Activated CD4-positive, alpha-beta memory T cell treated with anti-CD3 and anti-CD28 coated beads for 36 hours (primary cell): ENCODE measurements at regions not wholly inside any gene's neighbourhood (a gene's known extent, or its start where the extent isn't known, plus 50 kb on each side); places are given as distances from the start of the nearest gene placed in this dataset.
"Not testable (repeated sequence)": the region's sequence is repeated elsewhere in the genome, so short reads cannot be mapped to it uniquely, and the experiment has no call there.

Source experiments
- CTCF ChIA-PET: fragments of 350-600 bp; sonication (Branson Sonifier 250); formaldehyde crosslinking; loops from one replicate; lab custom pipeline; 2021; ENCODE audit warnings: antibody characterized with exemption, inconsistent platforms; lab: Charles Lee
- POLR2A ChIA-PET: fragments of 350-600 bp; sonication (Branson Sonifier 250); formaldehyde crosslinking; loops from one replicate; lab custom pipeline; 2021; ENCODE audit warnings: antibody characterized with exemption; lab: Charles Lee
- DNase-seq: peaks from one replicate; pipeline ENCODE4 v3.0.0-alpha.2; 2020
- H3K27ac Mint-ChIP-seq: one replicate; pipeline ENCODE4 v1.8.0; 2021; ENCODE audit warnings: mixed read lengths
- H3K27me3 Mint-ChIP-seq: one replicate; pipeline ENCODE4 v1.8.0; 2021; ENCODE audit warnings: mixed read lengths
- H3K36me3 Mint-ChIP-seq: one replicate; pipeline ENCODE4 v1.8.0; 2021; ENCODE audit warnings: mixed read lengths
- H3K4me1 Mint-ChIP-seq: one replicate; pipeline ENCODE4 v1.8.0; 2021; ENCODE audit warnings: low read depth, mixed read lengths
- H3K4me3 Mint-ChIP-seq: one replicate; pipeline ENCODE4 v1.8.0; 2021; ENCODE audit warnings: mild to moderate bottlenecking, mixed read lengths
- H3K9me3 Mint-ChIP-seq: one replicate; pipeline ENCODE4 v1.8.0; 2021; ENCODE audit warnings: mixed read lengths
- intact Hi-C: fragments of 100-400 bp; cut with micrococcal nuclease; formaldehyde crosslinking; loops from one replicate; pipeline ENCODE4 v1.15.1; 2023

GRCh38 chr10:95137990-95138625, 55.9 kb upstream of the ACSM6 start:
- H3K27me3 Mint-ChIP-seq, H3K9me3 Mint-ChIP-seq, H3K27ac Mint-ChIP-seq, H3K4me3 Mint-ChIP-seq, intact Hi-C loops, H3K4me1 Mint-ChIP-seq, H3K36me3 Mint-ChIP-seq, POLR2A ChIA-PET, CTCF ChIA-PET, DNase-seq: not testable (repeated sequence)

GRCh38 chr10:95134490-95134889, 59.5 kb upstream of the ACSM6 start:
- Mint-ChIP-seq H3K4me1 (no peaks in the 10 kb centered on the region), H3K27ac (no peak overlapping the region), H3K27me3 (peaks cover 1% of the 10 kb centered on the region), H3K9me3 (no peaks in the 10 kb centered on the region), H3K36me3 (no peaks in the 10 kb centered on the region), H3K4me3 (no peak overlapping the region)
- CTCF ChIA-PET = interaction anchor here (1.0 to 1.7 kb wide), 6 partner anchors 14 to 231 kb away, joined by 3 to 30 read pairs (median 4); no protein-coding TSS in a partner anchor
- POLR2A ChIA-PET = no interaction called here
- intact Hi-C loops = loop anchor here (5.0 kb wide), 1 partner anchor 48 kb away; no protein-coding TSS in a partner anchor
- no peak for DNase-seq

- no peak overlapping the region for H3K27ac Mint-ChIP-seq
- no peaks in the 10 kb centered on the region for H3K36me3 Mint-ChIP-seq
- no peaks in the 10 kb centered on the region for H3K4me1 Mint-ChIP-seq
- no peaks in the 10 kb centered on the region for H3K9me3 Mint-ChIP-seq
- H3K27me3 Mint-ChIP-seq = peaks cover 1% of the 10 kb centered on the region
- ChIA-PET CTCF (interaction anchor here (1.4 to 1.7 kb wide), 3 partner anchors 109 to 229 kb away, joined by 7 to 30 read pairs (median 26); no protein-coding TSS in a partner anchor), POLR2A (no interaction called here)
- no peak for DNase-seq
- intact Hi-C loops = loop anchor here (1.0 to 5.0 kb wide), 4 partner anchors 48 to 467 kb away; no protein-coding TSS in a partner anchor
- H3K4me3 Mint-ChIP-seq = no peak overlapping the region
These were observed 60.0 kb upstream of the ACSM6 start for GRCh38 chr10:95133997-95134396.

- CTCF ChIA-PET = interaction anchor here (1.4 to 1.7 kb wide), 3 partner anchors 110 to 230 kb away, joined by 7 to 30 read pairs (median 26); no protein-coding TSS in a partner anchor
- POLR2A ChIA-PET = no interaction called here
- no peak overlapping the region for H3K4me3 Mint-ChIP-seq
- DNase-seq = peak; percentile 81
- H3K9me3 Mint-ChIP-seq = no peaks in the 10 kb centered on the region
- H3K36me3 Mint-ChIP-seq = no peaks in the 10 kb centered on the region
- no peaks in the 10 kb centered on the region for H3K4me1 Mint-ChIP-seq
- H3K27me3 Mint-ChIP-seq = peaks cover 1% of the 10 kb centered on the region
- H3K27ac Mint-ChIP-seq = no peak overlapping the region
- intact Hi-C loops = loop anchor here (1.0 to 5.0 kb wide), 4 partner anchors 49 to 468 kb away; no protein-coding TSS in a partner anchor
These were observed 60.9 kb upstream of the ACSM6 start for GRCh38 chr10:95133016-95133752.

GRCh38 chr10:95130429-95130828, 61.1 kb upstream of the CYP2C8 start:
- H3K36me3 Mint-ChIP-seq, H3K9me3 Mint-ChIP-seq, H3K27me3 Mint-ChIP-seq, H3K4me3 Mint-ChIP-seq, H3K4me1 Mint-ChIP-seq, H3K27ac Mint-ChIP-seq, POLR2A ChIA-PET, DNase-seq: not testable (repeated sequence)
- CTCF ChIA-PET = interaction anchor here (0.8 kb wide), 1 partner anchor 309 kb away, joined by 3 read pairs; no protein-coding TSS in a partner anchor
- intact Hi-C loops = loop anchor here (5.0 kb wide), 1 partner anchor 52 kb away; no protein-coding TSS in a partner anchor

- no peak for DNase-seq
- ChIA-PET POLR2A (no interaction called here), CTCF (interaction anchor here (1.4 kb wide), 1 partner anchor 121 kb away, joined by 3 read pairs; no protein-coding TSS in a partner anchor)
- Mint-ChIP-seq H3K36me3 (no peaks in the 10 kb centered on the region), H3K4me1 (no peaks in the 10 kb centered on the region), H3K9me3 (no peaks in the 10 kb centered on the region), H3K4me3 (no peak overlapping the region), H3K27ac (no peak overlapping the region), H3K27me3 (no peaks in the 10 kb centered on the region)
- intact Hi-C loops = no loop called here
These were observed 56.3 kb upstream of the CYP2C8 start for GRCh38 chr10:95125582-95125981.

GRCh38 chr10:95122736-95123135, 53.4 kb upstream of the CYP2C8 start:
- DNase-seq = no peak
- peaks cover 9% of the 10 kb centered on the region for H3K9me3 Mint-ChIP-seq
- intact Hi-C loops = no loop called here
- no peaks in the 10 kb centered on the region for H3K4me1 Mint-ChIP-seq
- no peak overlapping the region for H3K4me3 Mint-ChIP-seq
- H3K27ac Mint-ChIP-seq = no peak overlapping the region
- CTCF ChIA-PET = no interaction called here
- H3K36me3 Mint-ChIP-seq = no peaks in the 10 kb centered on the region
- POLR2A ChIA-PET = no interaction called here
- peaks cover 1% of the 10 kb centered on the region for H3K27me3 Mint-ChIP-seq

DNA sequence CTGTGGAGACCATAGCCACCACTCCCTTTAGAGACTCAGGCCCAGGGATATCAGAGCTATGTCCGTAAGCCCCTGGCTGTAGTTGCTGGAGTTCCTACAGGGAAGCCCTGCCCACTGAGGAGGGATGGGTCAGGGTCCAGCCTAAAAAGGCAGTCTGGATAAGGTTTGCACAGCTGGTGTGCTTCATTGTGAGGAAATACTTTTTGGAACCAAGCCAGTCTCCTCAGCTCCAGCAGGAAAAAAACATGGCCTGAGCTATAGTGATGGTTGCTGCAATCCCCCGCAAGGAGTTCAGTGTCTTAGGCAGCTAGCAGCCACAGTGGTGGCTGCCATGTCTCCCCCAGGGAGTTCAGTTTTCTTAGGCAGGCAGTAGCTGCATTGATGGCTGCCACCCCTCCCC, 52.6 kb upstream of the CYP2C8 start:
- no peak for DNase-seq
- CTCF ChIA-PET = no interaction called here
- peaks cover 10% of the 10 kb centered on the region for H3K9me3 Mint-ChIP-seq
- H3K27me3 Mint-ChIP-seq = peaks cover 1% of the 10 kb centered on the region
- POLR2A ChIA-PET = no interaction called here
- intact Hi-C loops = no loop called here
- no peaks in the 10 kb centered on the region for H3K4me1 Mint-ChIP-seq
- no peak overlapping the region for H3K4me3 Mint-ChIP-seq
- no peak overlapping the region for H3K27ac Mint-ChIP-seq
- no peaks in the 10 kb centered on the region for H3K36me3 Mint-ChIP-seq
